ENCODE measurements at regions not wholly inside any gene's neighbourhood (a gene's known extent, or its start where the extent isn't known, plus 50 kb on each side); places are given as distances from the start of the nearest gene placed in this dataset.

- peaks cover 11 to 35% of the 10 kb centered on the region in 2 donors for H3K9me3 ChIP-seq (replicated peaks in 1 of 2; ENCODE audit: control insufficient read depth in 1 of 2, insufficient read depth in 1 of 2, low read length in 2 of 2)
- H3K27ac ChIP-seq (ENCODE audit: low read depth in 1 of 2, low read length in 2 of 2): no peak overlapping the region
- no peaks in the 10 kb centered on the region for H3K4me1 ChIP-seq (ENCODE audit: control insufficient read depth in 1 of 2, insufficient read depth in 2 of 2, low read length in 2 of 2)
- DNase-seq: no peak
- Mint-ChIP-seq H3K9me3 (peaks cover 3 to 20% (median 5%) of the 10 kb centered on the region in 7 donors), H3K4me3 (no peak overlapping the region), H3K27ac (no peak overlapping the region), H3K4me1 (no peaks in the 10 kb centered on the region), H3K36me3 (no peaks in the 10 kb centered on the region), H3K27me3 (ENCODE audit: low read depth in 3 of 3) (peaks cover 0 to 2% (median 0%) of the 10 kb centered on the region in 3 donors)
- intact Hi-C loops (cut with micrococcal nuclease): no loop called here
- no peak overlapping the region for H3K4me3 ChIP-seq (replicated peaks in 1 of 3; ENCODE audit: low read depth in 2 of 3, low read length in 3 of 3)
- TF ChIP-seq, protein P1, sequence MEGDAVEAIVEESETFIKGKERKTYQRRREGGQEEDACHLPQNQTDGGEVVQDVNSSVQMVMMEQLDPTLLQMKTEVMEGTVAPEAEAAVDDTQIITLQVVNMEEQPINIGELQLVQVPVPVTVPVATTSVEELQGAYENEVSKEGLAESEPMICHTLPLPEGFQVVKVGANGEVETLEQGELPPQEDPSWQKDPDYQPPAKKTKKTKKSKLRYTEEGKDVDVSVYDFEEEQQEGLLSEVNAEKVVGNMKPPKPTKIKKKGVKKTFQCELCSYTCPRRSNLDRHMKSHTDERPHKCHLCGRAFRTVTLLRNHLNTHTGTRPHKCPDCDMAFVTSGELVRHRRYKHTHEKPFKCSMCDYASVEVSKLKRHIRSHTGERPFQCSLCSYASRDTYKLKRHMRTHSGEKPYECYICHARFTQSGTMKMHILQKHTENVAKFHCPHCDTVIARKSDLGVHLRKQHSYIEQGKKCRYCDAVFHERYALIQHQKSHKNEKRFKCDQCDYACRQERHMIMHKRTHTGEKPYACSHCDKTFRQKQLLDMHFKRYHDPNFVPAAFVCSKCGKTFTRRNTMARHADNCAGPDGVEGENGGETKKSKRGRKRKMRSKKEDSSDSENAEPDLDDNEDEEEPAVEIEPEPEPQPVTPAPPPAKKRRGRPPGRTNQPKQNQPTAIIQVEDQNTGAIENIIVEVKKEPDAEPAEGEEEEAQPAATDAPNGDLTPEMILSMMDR (IDR thresholded peaks at IDR 0.05): no peak
- no peaks in the 10 kb centered on the region for H3K79me2 ChIP-seq (ENCODE audit: insufficient read depth, low read length)
- no peak overlapping the region for H2AFZ ChIP-seq (ENCODE audit: insufficient read depth, low read depth, low read length, poor library complexity, severe bottlenecking)
- H4K20me1 ChIP-seq (ENCODE audit: insufficient read depth, low read length): no peaks in the 10 kb centered on the region
- no peak overlapping the region for H3K9ac ChIP-seq (ENCODE audit: insufficient read depth, low read length, poor library complexity, severe bottlenecking)
- H3K4me2 ChIP-seq (replicated peaks; ENCODE audit: extremely low read depth, low read length, poor library complexity, severe bottlenecking): no peak overlapping the region
- H3K36me3 ChIP-seq (replicated peaks in 1 of 2; ENCODE audit: control insufficient read depth in 1 of 2, insufficient read depth in 2 of 2, low read length in 2 of 2): no peaks in the 10 kb centered on the region
- H3K27me3 ChIP-seq (ENCODE audit: control insufficient read depth in 2 of 2, insufficient read depth in 2 of 2, low read length in 2 of 2): no peaks in the 10 kb centered on the region
- WGBS (ENCODE audit: insufficient coverage): no CpG with 5 or more reads among the region's 1 CpG
Measured at GRCh38 chr7:109127145-109127544, 557.5 kb downstream of the DNAJB9 start.

- no peak overlapping the region for H3K4me3 Mint-ChIP-seq
- WGBS (ENCODE audit: insufficient coverage): no CpG with 5 or more reads among the region's 1 CpG
- TF ChIP-seq, protein P1 (IDR thresholded peaks at IDR 0.05): no peak
- H3K9me3 Mint-ChIP-seq: peaks cover 3 to 20% (median 4%) of the 10 kb centered on the region in 7 donors
- H3K4me1 ChIP-seq (ENCODE audit: control insufficient read depth in 1 of 2, insufficient read depth in 2 of 2, low read length in 2 of 2): no peaks in the 10 kb centered on the region
- no peaks in the 10 kb centered on the region for H4K20me1 ChIP-seq (ENCODE audit: insufficient read depth, low read length)
- H3K27me3 ChIP-seq (ENCODE audit: control insufficient read depth in 2 of 2, insufficient read depth in 2 of 2, low read length in 2 of 2): no peaks in the 10 kb centered on the region
- no peak overlapping the region for H3K4me3 ChIP-seq (replicated peaks in 1 of 3; ENCODE audit: low read depth in 2 of 3, low read length in 3 of 3)
- intact Hi-C loops (cut with micrococcal nuclease): no loop called here
- no peak overlapping the region for H3K27ac ChIP-seq (ENCODE audit: low read depth in 1 of 2, low read length in 2 of 2)
- no peaks in the 10 kb centered on the region for H3K4me1 Mint-ChIP-seq
- no peak overlapping the region for H3K9ac ChIP-seq (ENCODE audit: insufficient read depth, low read length, poor library complexity, severe bottlenecking)
- peaks cover 20 to 38% of the 10 kb centered on the region in 2 donors for H3K9me3 ChIP-seq (replicated peaks in 1 of 2; ENCODE audit: control insufficient read depth in 1 of 2, insufficient read depth in 1 of 2, low read length in 2 of 2)
- no peak for DNase-seq
- H2AFZ ChIP-seq (ENCODE audit: insufficient read depth, low read depth, low read length, poor library complexity, severe bottlenecking): no peak overlapping the region
- no peak overlapping the region for H3K27ac Mint-ChIP-seq
- no peaks in the 10 kb centered on the region for H3K36me3 ChIP-seq (replicated peaks in 1 of 2; ENCODE audit: control insufficient read depth in 1 of 2, insufficient read depth in 2 of 2, low read length in 2 of 2)
- no peaks in the 10 kb centered on the region for H3K36me3 Mint-ChIP-seq
- peaks cover 0 to 4% (median 0%) of the 10 kb centered on the region in 3 donors for H3K27me3 Mint-ChIP-seq (ENCODE audit: low read depth in 3 of 3)
- no peaks in the 10 kb centered on the region for H3K79me2 ChIP-seq (ENCODE audit: insufficient read depth, low read length)
- H3K4me2 ChIP-seq (replicated peaks; ENCODE audit: extremely low read depth, low read length, poor library complexity, severe bottlenecking): no peak overlapping the region
Measured at GRCh38 chr7:109131141-109131540, 561.5 kb downstream of the DNAJB9 start.
